PC-3 (cell line): ENCODE measurements at regions not wholly inside any gene's neighbourhood (a gene's known extent, or its start where the extent isn't known, plus 50 kb on each side); places are given as distances from the start of the nearest gene placed in this dataset.

Source experiments
- ATAC-seq: fragments of 200-7000 bp; cut with Tn5 transposase; 2 replicates; pipeline ENCODE4 v1.9.1; 2020; ENCODE audit warnings: mild to moderate bottlenecking, moderate library complexity
- BruUV-seq: library from RNA; stranded (reverse); fragments of 400-500 nt; replicated peaks from 2 replicates; lab custom pipeline; 2021; lab: Mats Ljungman, UMichigan
- CTCF ChIA-PET: fragments of 300-600 bp; sonication (Branson Sonifier 250); formaldehyde crosslinking; loops from one replicate; lab custom pipeline; 2022; ENCODE audit warnings: antibody characterized with exemption; lab: Charles Lee
- POLR2A ChIA-PET: fragments of 300-600 bp; sonication (Branson Sonifier 250); formaldehyde crosslinking; loops from one replicate; lab custom pipeline; 2022; ENCODE audit warnings: antibody characterized with exemption; ENCODE audit not compliant: unreplicated experiment; lab: Charles Lee
- DNase-seq: peaks from one replicate; pipeline ENCODE4 v3.0.0-alpha.2; 2015
- H2AFZ ChIP-seq: fragments of 300-600 bp; sonication (generic); 2 replicates; pipeline ENCODE4 v1.6.0; 2016; ENCODE audit warnings: antibody characterized with exemption, low read length
- H3F3A ChIP-seq: fragments of 300-600 bp; sonication (generic); one replicate; pipeline ENCODE4 v1.6.0; 2017; ENCODE audit warnings: antibody characterized with exemption, low read length, control low read depth, mild to moderate bottlenecking; ENCODE audit not compliant: unreplicated experiment
- H3K27ac ChIP-seq: fragments of 300-600 bp; sonication (generic); 2 replicates; pipeline ENCODE4 v1.5.1; 2016; ENCODE audit warnings: mild to moderate bottlenecking, low read length
- H3K27me3 ChIP-seq: fragments of 300-600 bp; sonication (generic); 2 replicates; pipeline ENCODE4 v1.6.1; 2016; ENCODE audit warnings: low read length, mixed read lengths
- H3K36me3 ChIP-seq: fragments of 300-600 bp; sonication (generic); 2 replicates; pipeline ENCODE4 v1.6.1; 2016; ENCODE audit warnings: low read depth, mixed run types, low read length, mixed read lengths
- H3K4me1 ChIP-seq: fragments of 300-600 bp; sonication (generic); 2 replicates; pipeline ENCODE4 v1.5.1; 2016; ENCODE audit warnings: low read length; ENCODE audit not compliant: insufficient read depth
- H3K4me2 ChIP-seq: fragments of 300-600 bp; sonication (generic); 2 replicates; pipeline ENCODE4 v1.6.0; 2016; ENCODE audit warnings: low read length
- H3K4me3 ChIP-seq: fragments of 300-600 bp; sonication (generic); 2 replicates; pipeline ENCODE4 v1.5.1; 2016; ENCODE audit warnings: mild to moderate bottlenecking, low read length, mixed read lengths
- H3K79me2 ChIP-seq: fragments of 300-600 bp; sonication (generic); 2 replicates; pipeline ENCODE4 v1.6.1; 2017; ENCODE audit warnings: low read length, mixed read lengths
- H3K9ac ChIP-seq: fragments of 300-600 bp; sonication (generic); 2 replicates; pipeline ENCODE4 v1.6.0; 2016; ENCODE audit warnings: mild to moderate bottlenecking, low read length
- H3K9me2 ChIP-seq: fragments of 300-600 bp; sonication (generic); replicated peaks from 2 replicates; pipeline ENCODE4 v1.6.1; 2016; ENCODE audit warnings: mixed run types, low read length, mixed read lengths
- H3K9me3 ChIP-seq: fragments of 300-600 bp; sonication (generic); 2 replicates; pipeline ENCODE4 v1.6.1; 2016; ENCODE audit warnings: low read length, mixed read lengths
- H4K20me1 ChIP-seq: fragments of 300-600 bp; sonication (generic); 2 replicates; pipeline ENCODE4 v1.6.1; 2016; ENCODE audit warnings: low read length, mixed read lengths
- EZH2 ChIP-seq: fragments of 300-600 bp; sonication (generic); IDR thresholded peaks from one replicate; pipeline ENCODE4 v1.6.1; 2017; ENCODE audit warnings: antibody characterized with exemption, mild to moderate bottlenecking, low read length; ENCODE audit not compliant: unreplicated experiment
- EZH2phosphoT487 ChIP-seq: fragments of 300-600 bp; sonication (generic); IDR thresholded peaks from 2 replicates; pipeline ENCODE4 v1.6.1; 2018; ENCODE audit warnings: mild to moderate bottlenecking, antibody characterized with exemption, low read length, borderline replicate concordance
- intact Hi-C: fragments of 100-400 bp; cut with micrococcal nuclease; formaldehyde crosslinking; loops from 2 replicates; pipeline ENCODE4 v1.9.0; 2023
- TF ChIP-seq, protein P1 (sequence below): fragments of 300-600 bp; sonication (generic); conservative IDR thresholded peaks from 2 replicates; pipeline ENCODE4 v1.5.1; 2017; ENCODE audit warnings: antibody characterized with exemption, low read depth, mild to moderate bottlenecking, low read length

DNA sequence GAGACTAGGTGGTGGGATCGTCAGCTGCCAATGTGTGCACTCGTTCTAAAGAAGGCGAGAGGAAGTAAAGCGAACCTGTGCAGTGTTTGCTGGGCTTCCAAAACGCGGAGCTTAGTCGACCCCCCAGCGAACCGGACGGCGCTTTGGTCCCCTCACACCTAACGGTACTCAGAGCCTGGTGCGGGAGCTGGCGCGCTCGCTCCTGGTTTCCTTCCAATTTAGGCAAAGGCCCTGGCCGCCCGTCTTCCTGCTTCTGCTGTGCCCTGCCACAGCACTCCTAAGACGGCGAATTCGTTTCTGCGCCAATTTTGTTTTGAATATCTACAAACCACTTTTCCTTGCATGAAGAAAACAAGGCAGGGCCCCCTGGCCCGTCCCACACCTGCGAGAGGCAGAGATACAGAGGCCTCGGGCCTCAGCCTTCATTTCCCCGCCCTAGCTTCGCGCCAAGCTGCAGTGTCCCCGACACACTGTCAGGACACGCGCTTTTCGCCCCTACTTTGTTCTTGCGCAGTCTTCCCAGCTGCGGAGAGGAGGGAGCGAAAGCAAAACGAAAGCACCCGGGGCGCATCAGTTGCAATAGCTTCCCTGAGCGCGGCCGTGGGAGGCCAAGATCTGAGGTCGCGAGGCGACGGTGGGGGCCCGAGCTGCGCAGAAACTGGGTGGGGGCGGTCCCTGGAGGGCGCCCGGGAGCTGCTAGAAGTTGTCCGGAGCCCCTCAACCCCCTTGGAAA is 111.9 kb downstream of the KCNRG start:
- Histone ChIP-seq H3F3A (no peaks in the 10 kb centered on the region), H3K27me3 (no peaks in the 10 kb centered on the region), H3K9me3 (no peaks in the 10 kb centered on the region), H3K4me3 (no peak overlapping the region), H3K36me3 (no peaks in the 10 kb centered on the region), H3K79me2 (peaks cover 15% of the 10 kb centered on the region), H3K27ac (no peak overlapping the region), H3K4me2 (no peak overlapping the region), H3K9me2 (no peaks in the 10 kb centered on the region), H3K4me1 (peaks cover 24% of the 10 kb centered on the region; the same call in 1 of the 2 replicates), H2AFZ (no peak overlapping the region), H4K20me1 (no peaks in the 10 kb centered on the region), H3K9ac (no peak overlapping the region)
- ChIA-PET CTCF (no interaction called here), POLR2A (interaction anchor here (0.7 to 1.1 kb wide), 2 partner anchors 44 to 130 kb away, joined by 3 to 21 read pairs; partner anchors contain the start of gene TRIM13)
- DNase-seq (no peak), ATAC-seq (no peak)
- TF ChIP-seq, protein P1, sequence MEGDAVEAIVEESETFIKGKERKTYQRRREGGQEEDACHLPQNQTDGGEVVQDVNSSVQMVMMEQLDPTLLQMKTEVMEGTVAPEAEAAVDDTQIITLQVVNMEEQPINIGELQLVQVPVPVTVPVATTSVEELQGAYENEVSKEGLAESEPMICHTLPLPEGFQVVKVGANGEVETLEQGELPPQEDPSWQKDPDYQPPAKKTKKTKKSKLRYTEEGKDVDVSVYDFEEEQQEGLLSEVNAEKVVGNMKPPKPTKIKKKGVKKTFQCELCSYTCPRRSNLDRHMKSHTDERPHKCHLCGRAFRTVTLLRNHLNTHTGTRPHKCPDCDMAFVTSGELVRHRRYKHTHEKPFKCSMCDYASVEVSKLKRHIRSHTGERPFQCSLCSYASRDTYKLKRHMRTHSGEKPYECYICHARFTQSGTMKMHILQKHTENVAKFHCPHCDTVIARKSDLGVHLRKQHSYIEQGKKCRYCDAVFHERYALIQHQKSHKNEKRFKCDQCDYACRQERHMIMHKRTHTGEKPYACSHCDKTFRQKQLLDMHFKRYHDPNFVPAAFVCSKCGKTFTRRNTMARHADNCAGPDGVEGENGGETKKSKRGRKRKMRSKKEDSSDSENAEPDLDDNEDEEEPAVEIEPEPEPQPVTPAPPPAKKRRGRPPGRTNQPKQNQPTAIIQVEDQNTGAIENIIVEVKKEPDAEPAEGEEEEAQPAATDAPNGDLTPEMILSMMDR: no peak
- no peak for TF ChIP-seq EZH2phosphoT487
- TF ChIP-seq EZH2: no peak
- intact Hi-C loops: no loop called here
- BruUV-seq: no TSS peak

DNA sequence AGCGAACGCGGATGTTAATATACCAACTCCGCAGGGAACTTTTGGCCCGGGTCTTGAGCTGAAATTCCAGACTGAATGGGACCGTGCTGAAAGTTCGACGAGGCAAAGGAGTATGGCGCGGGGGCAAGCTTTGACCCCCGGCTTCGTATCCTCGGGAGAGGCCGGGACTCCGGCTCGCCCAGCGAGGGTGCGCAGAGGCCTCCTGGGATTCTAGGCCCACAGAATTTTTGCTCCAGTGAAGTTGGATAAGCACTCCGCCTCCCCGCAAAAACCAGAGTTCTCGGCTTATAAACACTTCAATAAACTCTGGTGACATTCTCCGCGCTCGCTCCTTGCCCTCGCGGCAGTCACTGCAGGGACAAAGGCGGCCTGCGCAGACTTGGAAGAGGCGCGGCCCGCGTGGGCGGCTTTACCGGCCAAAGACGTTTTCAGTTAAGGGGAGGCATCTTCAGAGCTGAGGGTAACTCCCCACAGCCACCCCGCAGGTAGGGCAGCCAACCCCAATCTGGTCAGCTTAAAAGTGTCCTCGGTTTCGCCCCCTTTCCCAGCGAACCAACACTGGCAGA is 112.6 kb downstream of the KCNRG start:
- H3K4me2 ChIP-seq: no peak overlapping the region
- H3K27ac ChIP-seq: no peak overlapping the region
- H4K20me1 ChIP-seq: no peaks in the 10 kb centered on the region
- DNase-seq (no peak), ATAC-seq (no peak)
- H3F3A ChIP-seq: no peaks in the 10 kb centered on the region
- no peak overlapping the region for H3K9ac ChIP-seq
- H3K27me3 ChIP-seq: no peaks in the 10 kb centered on the region
- peaks cover 9% of the 10 kb centered on the region for H3K79me2 ChIP-seq
- H3K9me2 ChIP-seq: no peaks in the 10 kb centered on the region
- no peak overlapping the region for H3K4me3 ChIP-seq
- intact Hi-C loops: no loop called here
- BruUV-seq: no TSS peak
- POLR2A ChIA-PET: no interaction called here
- no peaks in the 10 kb centered on the region for H3K36me3 ChIP-seq
- no peak overlapping the region for H2AFZ ChIP-seq
- H3K9me3 ChIP-seq: no peaks in the 10 kb centered on the region
- TF ChIP-seq EZH2 (no peak), EZH2phosphoT487 (no peak)
- TF ChIP-seq, protein P1: no peak
- CTCF ChIA-PET: no interaction called here
- peaks cover 21% of the 10 kb centered on the region; the same call in 1 of the 2 replicates for H3K4me1 ChIP-seq

DNA sequence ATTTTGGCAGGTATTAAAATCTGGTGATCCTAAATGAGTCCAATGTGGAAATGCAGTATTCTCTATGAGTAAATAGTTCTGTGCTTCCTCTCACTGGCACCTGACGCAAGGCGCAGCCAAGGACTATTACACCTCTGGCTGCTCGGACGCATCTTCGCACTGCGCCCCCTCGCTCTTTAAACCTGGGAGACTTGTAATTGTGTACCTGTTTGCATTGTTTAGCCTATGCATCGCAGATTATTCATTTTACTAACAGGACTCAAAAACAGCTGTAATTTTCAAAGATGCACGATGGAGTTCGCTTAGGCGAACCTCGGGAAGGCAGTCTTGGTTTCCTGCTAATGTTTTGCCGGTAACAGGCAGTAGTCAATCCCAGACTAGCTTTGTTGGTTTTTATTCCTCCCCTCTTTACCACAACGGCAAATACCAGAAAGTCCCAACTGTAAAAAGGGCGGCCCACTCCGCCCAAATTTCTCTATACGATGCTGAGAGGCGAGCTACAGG is 113.2 kb downstream of the KCNRG start:
- BruUV-seq: no TSS peak
- Histone ChIP-seq H3K4me3 (no peak overlapping the region), H3K4me2 (no peak overlapping the region), H2AFZ (no peak overlapping the region), H4K20me1 (no peaks in the 10 kb centered on the region), H3K36me3 (no peaks in the 10 kb centered on the region), H3K4me1 (peaks cover 14% of the 10 kb centered on the region; the same call in 1 of the 2 replicates), H3K9ac (no peak overlapping the region), H3K9me3 (no peaks in the 10 kb centered on the region), H3F3A (no peaks in the 10 kb centered on the region), H3K27ac (no peak overlapping the region), H3K9me2 (no peaks in the 10 kb centered on the region), H3K79me2 (peaks cover 2% of the 10 kb centered on the region), H3K27me3 (no peaks in the 10 kb centered on the region)
- ChIA-PET CTCF (no interaction called here), POLR2A (no interaction called here)
- no peak for TF ChIP-seq EZH2phosphoT487
- DNase-seq (no peak), ATAC-seq (no peak)
- intact Hi-C loops: no loop called here
